SK-N-MC (cell line): ENCODE measurements at regions not wholly inside any gene's neighbourhood (a gene's known extent, or its start where the extent isn't known, plus 50 kb on each side); places are given as distances from the start of the nearest gene placed in this dataset.

Experiments used
- DNase-seq: peaks from one replicate; pipeline ENCODE4 v3.0.0-alpha.2; 2011; ENCODE audit warnings: low read depth, low spot score
- H3K27ac ChIP-seq: fragments of 200-600 bp; sonication (generic); 2 replicates; pipeline ENCODE4 v1.5.1; 2016; ENCODE audit warnings: mixed run types
- H3K36me3 ChIP-seq: fragments of 200-600 bp; sonication (generic); 2 replicates; pipeline ENCODE4 v1.6.1; 2017; ENCODE audit warnings: antibody characterized with exemption, low read length, mixed read lengths; ENCODE audit not compliant: insufficient read depth
- H3K4me3 ChIP-seq: fragments of 200-600 bp; sonication (generic); 2 replicates; pipeline ENCODE4 v1.5.1; 2016
- H3K9ac ChIP-seq: fragments of 200-600 bp; sonication (generic); 2 replicates; pipeline ENCODE4 v1.8.0; 2017; ENCODE audit warnings: mixed run types, mixed read lengths; ENCODE audit not compliant: insufficient read length
- H3K9me3 ChIP-seq: fragments of 200-600 bp; sonication (generic); 2 replicates; pipeline ENCODE4 v1.6.1; 2017; ENCODE audit warnings: low read depth, mild to moderate bottlenecking, antibody characterized with exemption, low read length, moderate library complexity, mixed read lengths
- EZH2 ChIP-seq: fragments of 200-600 bp; sonication (generic); IDR thresholded peaks from one replicate; pipeline ENCODE4 v1.6.1; 2017; ENCODE audit warnings: antibody characterized with exemption
- FOXP2 ChIP-seq: optimal IDR thresholded peaks from 2 replicates; pipeline ENCODE3; 2011; ENCODE audit warnings: mild to moderate bottlenecking, moderate library complexity; ENCODE audit not compliant: insufficient read depth; ENCODE audit errors: extremely low read length, control extremely low read depth
- POLR2AphosphoS5 ChIP-seq: IDR thresholded peaks from 2 replicates; pipeline ENCODE4 v1.6.1; 2012; ENCODE audit warnings: mild to moderate bottlenecking, low read depth, low read length, borderline replicate concordance

DNA sequence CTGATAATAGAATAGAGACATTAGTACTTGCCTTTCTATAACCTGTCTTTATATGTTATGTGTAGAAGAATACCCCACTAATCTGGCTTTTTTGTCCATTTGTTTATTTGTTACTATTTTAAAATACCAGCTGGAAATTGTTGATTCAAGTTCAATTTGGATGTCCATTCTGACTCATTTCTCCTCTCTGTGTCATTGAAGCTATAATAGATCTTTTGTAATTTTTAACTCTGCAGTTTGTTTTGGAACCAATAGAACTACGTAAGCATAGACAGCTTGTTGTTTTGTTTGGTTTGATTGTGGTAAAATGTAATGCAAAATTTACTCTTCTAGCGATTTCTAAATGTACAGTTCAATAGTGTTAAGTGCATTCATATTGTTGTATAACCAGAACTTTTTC lies 390.4 kb downstream of the ZIC1 start:
- DNase-seq: no peak
- TF ChIP-seq EZH2: no peak
- no peak for TF ChIP-seq POLR2AphosphoS5
- TF ChIP-seq FOXP2: no peak
- Histone ChIP-seq H3K4me3 (no peak overlapping the region), H3K9ac (no peak overlapping the region), H3K36me3 (no peaks in the 10 kb centered on the region), H3K27ac (no peak overlapping the region), H3K9me3 (no peaks in the 10 kb centered on the region)

DNA sequence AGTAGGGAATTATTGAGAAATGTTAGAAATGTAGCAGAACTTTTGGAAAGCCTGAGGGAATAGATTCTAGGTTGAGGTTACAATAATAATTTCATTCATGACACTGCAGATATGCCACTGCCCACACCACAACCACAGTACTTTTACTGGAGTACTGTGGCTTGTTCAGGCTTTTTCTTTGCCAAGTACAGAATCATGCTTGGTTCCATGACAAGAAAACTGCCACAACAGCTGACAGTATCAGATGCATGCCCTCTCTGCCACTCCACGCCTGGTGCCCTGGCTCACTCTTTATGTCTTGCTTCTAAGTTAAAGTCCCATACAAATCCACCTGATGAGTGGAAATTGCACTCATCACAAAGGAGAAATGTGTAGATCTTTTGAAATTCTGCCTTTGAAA lies 398.6 kb downstream of the ZIC1 start:
- DNase-seq: no peak
- H3K9me3 ChIP-seq: no peaks in the 10 kb centered on the region
- H3K9ac ChIP-seq: no peak overlapping the region
- H3K4me3 ChIP-seq: no peak overlapping the region
- no peak for TF ChIP-seq FOXP2
- no peak for TF ChIP-seq EZH2
- TF ChIP-seq POLR2AphosphoS5: no peak
- no peak overlapping the region for H3K27ac ChIP-seq
- H3K36me3 ChIP-seq: no peaks in the 10 kb centered on the region

DNA sequence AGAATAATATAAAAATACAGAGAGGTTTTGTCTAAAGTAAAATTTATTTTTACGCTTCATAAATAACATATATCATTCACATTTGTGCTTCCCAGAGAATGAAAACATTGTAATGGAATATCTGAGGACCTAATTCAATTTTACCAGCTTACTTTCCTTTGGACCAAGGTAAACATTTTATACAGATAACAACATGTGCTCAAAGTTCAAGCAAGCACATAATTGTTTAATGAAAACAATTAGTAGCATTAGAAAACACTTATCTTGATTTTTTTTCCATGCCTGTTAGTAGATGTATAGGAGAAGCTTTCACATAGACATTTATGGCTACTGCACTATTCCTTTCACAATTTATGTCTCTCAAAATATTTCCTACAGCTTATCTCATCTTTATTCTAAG lies 400.0 kb downstream of the ZIC1 start:
- TF ChIP-seq POLR2AphosphoS5 (no peak), EZH2 (no peak)
- DNase-seq: no peak
- Histone ChIP-seq H3K9ac (no peak overlapping the region), H3K36me3 (no peaks in the 10 kb centered on the region), H3K4me3 (no peak overlapping the region), H3K27ac (no peak overlapping the region), H3K9me3 (no peaks in the 10 kb centered on the region)

DNA sequence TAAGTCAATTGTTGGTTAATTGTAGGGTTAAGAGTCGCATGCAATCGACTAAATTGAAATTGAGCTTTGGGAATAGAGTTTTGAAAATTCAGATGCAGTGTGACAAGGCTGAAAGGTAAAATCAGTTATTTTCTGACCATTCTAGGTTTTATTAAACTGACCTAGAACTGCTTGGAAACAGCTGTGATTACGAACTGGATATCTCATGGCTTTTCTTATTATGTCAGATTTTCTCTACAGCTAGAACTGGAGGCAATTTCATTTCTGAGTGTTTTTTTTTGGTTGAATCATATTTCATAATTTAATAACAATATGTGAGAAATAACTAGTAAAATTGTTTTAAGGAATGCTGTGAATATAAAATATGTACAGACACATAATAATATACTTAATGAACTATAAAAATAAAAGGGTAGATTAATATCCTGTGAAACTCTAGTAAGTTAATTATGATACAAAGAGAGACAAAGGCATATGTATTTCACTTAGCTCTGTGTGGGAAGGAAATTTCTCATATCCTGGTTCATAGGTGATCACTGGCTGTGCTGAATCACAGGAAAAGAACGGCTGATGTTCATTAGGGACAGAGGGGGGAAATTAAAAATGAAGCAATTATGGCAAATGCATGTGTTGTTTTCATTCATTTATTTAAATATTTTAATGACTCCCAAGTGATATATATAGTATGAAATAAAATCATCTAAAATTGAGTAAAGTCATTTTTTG lies 403.2 kb downstream of the ZIC1 start:
- H3K27ac ChIP-seq: no peak overlapping the region
- no peaks in the 10 kb centered on the region for H3K9me3 ChIP-seq
- H3K4me3 ChIP-seq: no peak overlapping the region
- H3K36me3 ChIP-seq: no peaks in the 10 kb centered on the region
- TF ChIP-seq FOXP2 (no peak), POLR2AphosphoS5 (no peak), EZH2 (no peak)
- DNase-seq: no peak
- H3K9ac ChIP-seq: no peak overlapping the region

DNA sequence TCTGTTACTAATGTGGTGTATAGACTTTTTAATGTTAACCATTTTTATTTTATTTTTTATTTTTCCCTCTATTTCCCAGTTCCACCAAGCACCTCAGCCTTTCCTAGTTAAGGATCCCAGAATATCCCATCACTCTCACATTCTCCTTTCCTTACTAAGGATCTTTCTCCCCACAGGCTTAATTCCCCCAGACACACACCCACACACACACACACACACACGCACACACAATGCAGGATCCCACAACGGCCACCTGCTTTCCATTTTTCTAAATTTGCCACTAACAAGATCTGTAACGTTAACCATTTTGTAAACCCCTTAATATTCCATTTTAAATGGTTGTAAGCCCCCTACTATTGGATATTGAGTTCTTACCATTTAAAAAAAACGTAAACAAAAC lies 404.1 kb downstream of the ZIC1 start:
- H3K4me3 ChIP-seq: no peak overlapping the region
- no peak overlapping the region for H3K9ac ChIP-seq
- no peak for DNase-seq
- TF ChIP-seq POLR2AphosphoS5 (no peak), EZH2 (no peak), FOXP2 (no peak)
- no peaks in the 10 kb centered on the region for H3K9me3 ChIP-seq
- no peaks in the 10 kb centered on the region for H3K36me3 ChIP-seq
- no peak overlapping the region for H3K27ac ChIP-seq

DNA sequence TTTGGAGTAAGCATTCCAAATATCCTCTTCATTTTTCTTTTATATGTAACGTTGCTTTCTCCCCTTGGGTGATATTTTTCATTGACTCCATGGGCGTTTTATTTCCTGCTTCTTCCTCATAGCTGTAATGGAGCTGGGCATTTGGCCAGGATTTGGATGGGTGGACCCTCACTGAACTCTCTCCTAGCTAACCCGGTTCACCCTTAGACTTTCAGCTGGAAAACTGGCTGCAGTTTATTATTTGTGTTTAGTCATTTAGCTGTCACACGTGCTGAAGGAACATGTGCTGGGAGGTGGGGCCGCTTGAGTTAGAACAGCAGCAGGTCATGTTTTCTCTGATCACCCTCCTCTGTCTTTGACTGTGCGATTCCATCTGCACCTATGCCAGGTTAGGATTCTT lies 407.6 kb downstream of the ZIC1 start:
- peak; percentile 20 for DNase-seq
- Histone ChIP-seq H3K9ac (no peak overlapping the region), H3K27ac (no peak overlapping the region), H3K4me3 (0 out of 2 replicates have a peak overlapping the region, but pooled peaks have one; percentile 27), H3K9me3 (no peaks in the 10 kb centered on the region), H3K36me3 (no peaks in the 10 kb centered on the region)
- TF ChIP-seq EZH2: no peak
- no peak for TF ChIP-seq POLR2AphosphoS5
- TF ChIP-seq FOXP2: no peak

DNA sequence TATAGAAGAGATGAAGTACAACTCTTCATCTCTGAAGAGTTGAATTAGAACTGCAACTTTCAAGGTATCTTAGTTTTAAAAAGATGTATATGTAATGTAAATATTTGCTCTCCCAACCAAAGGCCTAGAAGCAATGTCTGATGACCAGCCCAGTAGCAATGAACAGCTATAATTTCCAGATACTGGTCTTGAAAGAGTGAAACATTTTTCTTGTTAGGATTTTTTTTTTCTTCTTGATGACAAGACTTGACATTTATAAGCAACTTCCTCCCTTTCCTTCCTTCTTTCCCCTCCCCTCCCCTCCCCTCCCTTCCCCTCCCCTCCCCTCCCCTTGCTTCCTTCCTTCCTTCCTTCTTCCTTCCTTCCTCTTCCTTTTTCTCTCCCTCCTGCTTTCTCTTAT lies 423.4 kb downstream of the ZIC1 start:
- Histone ChIP-seq H3K9me3 (no peaks in the 10 kb centered on the region), H3K36me3 (no peaks in the 10 kb centered on the region), H3K4me3 (no peak overlapping the region), H3K9ac (no peak overlapping the region), H3K27ac (no peak overlapping the region)
- no peak for DNase-seq
- TF ChIP-seq FOXP2 (no peak), EZH2 (no peak)

DNA sequence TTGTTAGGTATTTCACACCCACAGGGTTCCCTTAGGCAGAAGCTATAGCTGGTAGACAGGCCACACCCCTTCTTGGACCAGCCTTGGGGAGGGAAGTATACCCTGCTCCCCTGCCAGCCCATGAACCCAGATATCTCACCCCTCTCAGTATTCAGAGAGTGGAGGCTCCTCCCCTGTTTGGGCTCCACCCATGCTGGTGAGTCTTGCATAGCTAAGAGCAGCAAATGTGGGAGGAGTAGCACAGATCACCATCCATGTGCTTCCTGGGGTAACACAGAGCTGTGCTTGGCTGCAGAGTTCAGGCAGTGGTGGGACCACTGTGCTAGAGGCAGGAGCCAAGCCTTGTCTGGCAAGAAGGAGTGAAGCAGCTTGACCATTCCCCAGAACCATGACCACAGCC lies 427.2 kb downstream of the ZIC1 start:
- Histone ChIP-seq H3K4me3 (no peak overlapping the region), H3K9me3 (no peaks in the 10 kb centered on the region), H3K27ac (no peak overlapping the region), H3K36me3 (no peaks in the 10 kb centered on the region), H3K9ac (no peak overlapping the region)
- DNase-seq: no peak
- TF ChIP-seq POLR2AphosphoS5 (no peak), FOXP2 (no peak), EZH2 (no peak)

DNA sequence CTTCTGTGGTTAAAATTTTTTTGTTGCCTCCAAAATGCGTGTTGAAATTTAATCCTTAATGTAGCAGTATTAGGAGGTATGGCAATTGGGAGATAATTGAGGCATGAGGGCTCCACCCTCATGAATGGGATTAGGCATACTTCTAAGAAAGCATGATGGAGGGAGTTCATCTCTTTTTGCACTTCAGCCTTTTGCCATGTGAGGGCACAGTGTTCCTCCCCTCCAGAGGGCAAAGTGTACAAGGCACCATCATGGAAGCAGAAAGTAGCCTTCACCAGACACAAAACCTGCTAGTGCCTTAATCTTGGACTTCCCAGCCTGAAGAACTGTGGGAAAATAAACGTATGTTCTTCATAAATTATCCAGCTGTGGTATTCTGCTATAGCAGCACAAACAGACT lies 429.5 kb downstream of the ZIC1 start:
- Histone ChIP-seq H3K36me3 (no peaks in the 10 kb centered on the region), H3K9me3 (no peaks in the 10 kb centered on the region), H3K9ac (no peak overlapping the region), H3K27ac (no peak overlapping the region), H3K4me3 (no peak overlapping the region)
- TF ChIP-seq FOXP2 (no peak), EZH2 (no peak), POLR2AphosphoS5 (no peak)
- DNase-seq: no peak
